PC-9 (cell line): ENCODE measurements at regions not wholly inside any gene's neighbourhood (a gene's known extent, or its start where the extent isn't known, plus 50 kb on each side); places are given as distances from the start of the nearest gene placed in this dataset.

Experiments
- EZH2 ChIP-seq: fragments of 200-600 bp; sonication (generic); IDR thresholded peaks from 2 replicates; pipeline ENCODE4 v1.8.0; 2017; ENCODE audit warnings: antibody characterized with exemption, low read depth
- TF ChIP-seq, protein P1 (sequence below): fragments of 200-600 bp; sonication (generic); conservative IDR thresholded peaks from 2 replicates; pipeline ENCODE4 v1.6.1; 2017; ENCODE audit warnings: mixed run types, antibody characterized with exemption, mild to moderate bottlenecking, moderate library complexity

- TF ChIP-seq, protein P1, sequence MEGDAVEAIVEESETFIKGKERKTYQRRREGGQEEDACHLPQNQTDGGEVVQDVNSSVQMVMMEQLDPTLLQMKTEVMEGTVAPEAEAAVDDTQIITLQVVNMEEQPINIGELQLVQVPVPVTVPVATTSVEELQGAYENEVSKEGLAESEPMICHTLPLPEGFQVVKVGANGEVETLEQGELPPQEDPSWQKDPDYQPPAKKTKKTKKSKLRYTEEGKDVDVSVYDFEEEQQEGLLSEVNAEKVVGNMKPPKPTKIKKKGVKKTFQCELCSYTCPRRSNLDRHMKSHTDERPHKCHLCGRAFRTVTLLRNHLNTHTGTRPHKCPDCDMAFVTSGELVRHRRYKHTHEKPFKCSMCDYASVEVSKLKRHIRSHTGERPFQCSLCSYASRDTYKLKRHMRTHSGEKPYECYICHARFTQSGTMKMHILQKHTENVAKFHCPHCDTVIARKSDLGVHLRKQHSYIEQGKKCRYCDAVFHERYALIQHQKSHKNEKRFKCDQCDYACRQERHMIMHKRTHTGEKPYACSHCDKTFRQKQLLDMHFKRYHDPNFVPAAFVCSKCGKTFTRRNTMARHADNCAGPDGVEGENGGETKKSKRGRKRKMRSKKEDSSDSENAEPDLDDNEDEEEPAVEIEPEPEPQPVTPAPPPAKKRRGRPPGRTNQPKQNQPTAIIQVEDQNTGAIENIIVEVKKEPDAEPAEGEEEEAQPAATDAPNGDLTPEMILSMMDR: no peak
- no peak for TF ChIP-seq EZH2
Measured at GRCh38 chr7:73968487-73968886, 59.5 kb upstream of the ELN start.
